Kidney epithelial cell (primary cell): ENCODE measurements at regions not wholly inside any gene's neighbourhood (a gene's known extent, or its start where the extent isn't known, plus 50 kb on each side); places are given as distances from the start of the nearest gene placed in this dataset.

Experiments
- DNase-seq: peaks from one replicate; pipeline ENCODE4 v3.0.0-alpha.2; 2010; ENCODE audit warnings: low read depth
- H3K27me3 ChIP-seq: 2 replicates; pipeline ENCODE4 v1.6.0; 2011; ENCODE audit warnings: low read length; ENCODE audit not compliant: control insufficient read depth, insufficient read depth
- H3K36me3 ChIP-seq: 2 replicates; pipeline ENCODE4 v1.5.1; 2011; ENCODE audit warnings: low read length; ENCODE audit not compliant: control insufficient read depth, insufficient read depth
- H3K4me3 ChIP-seq: 2 replicates; pipeline ENCODE4 v1.5.1; 2011; ENCODE audit warnings: low read depth, mild to moderate bottlenecking, control low read depth, low read length
- CTCF ChIP-seq: IDR thresholded peaks from 2 replicates; pipeline ENCODE4 v1.5.1; 2011; ENCODE audit warnings: mild to moderate bottlenecking, moderate library complexity, low read length, control low read depth, inconsistent platforms; ENCODE audit not compliant: insufficient read depth, poor library complexity, severe bottlenecking

GRCh38 chr2:10246370-10246769 lies 56.3 kb upstream of the HPCAL1 start:
- DNase-seq, result no peak
- no peak for TF ChIP-seq CTCF
- no peaks in the 10 kb centered on the region for H3K36me3 ChIP-seq

GRCh38 chr2:10246831-10247230 lies 55.9 kb upstream of the HPCAL1 start:
- H3K36me3 ChIP-seq, result no peaks in the 10 kb centered on the region
- H3K4me3 ChIP-seq, result no peak overlapping the region
- TF ChIP-seq CTCF, result no peak
- peaks cover 5% of the 10 kb centered on the region for H3K27me3 ChIP-seq
- DNase-seq, result no peak

More at GRCh38 chr2:10246370-10246769, 56.3 kb upstream of the HPCAL1 start:
- Histone ChIP-seq H3K27me3 (peaks cover 5% of the 10 kb centered on the region), H3K4me3 (no peak overlapping the region)

DNA sequence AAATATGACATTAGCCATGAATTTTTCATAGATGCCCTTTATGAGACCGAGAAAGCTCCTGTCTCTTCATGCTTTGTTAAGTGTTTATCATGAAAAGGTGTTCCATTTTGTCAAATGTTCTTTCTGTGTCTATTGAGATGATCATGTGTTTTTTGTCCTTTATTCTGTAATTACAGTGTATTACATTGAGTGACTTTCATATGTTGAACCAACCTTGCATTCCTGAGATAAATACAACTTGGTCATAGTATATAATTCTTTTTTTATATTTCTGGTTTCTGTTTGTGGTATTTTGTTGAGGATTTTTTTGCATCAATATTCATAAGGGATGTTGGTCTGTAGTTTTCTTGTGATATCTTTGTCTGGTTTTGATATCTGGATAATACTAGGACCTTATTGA lies 52.9 kb upstream of the HPCAL1 start:
- no peak for DNase-seq
- H3K27me3 ChIP-seq, result peaks cover 3% of the 10 kb centered on the region
- no peak overlapping the region for H3K4me3 ChIP-seq
- H3K36me3 ChIP-seq, result no peaks in the 10 kb centered on the region
- no peak for TF ChIP-seq CTCF

GRCh38 chr2:10252224-10252623 lies 50.5 kb upstream of the HPCAL1 start:
- H3K27me3 ChIP-seq, result peaks cover 4% of the 10 kb centered on the region
- no peak overlapping the region for H3K4me3 ChIP-seq
- DNase-seq, result no peak
- TF ChIP-seq CTCF, result no peak
- no peaks in the 10 kb centered on the region for H3K36me3 ChIP-seq

DNA sequence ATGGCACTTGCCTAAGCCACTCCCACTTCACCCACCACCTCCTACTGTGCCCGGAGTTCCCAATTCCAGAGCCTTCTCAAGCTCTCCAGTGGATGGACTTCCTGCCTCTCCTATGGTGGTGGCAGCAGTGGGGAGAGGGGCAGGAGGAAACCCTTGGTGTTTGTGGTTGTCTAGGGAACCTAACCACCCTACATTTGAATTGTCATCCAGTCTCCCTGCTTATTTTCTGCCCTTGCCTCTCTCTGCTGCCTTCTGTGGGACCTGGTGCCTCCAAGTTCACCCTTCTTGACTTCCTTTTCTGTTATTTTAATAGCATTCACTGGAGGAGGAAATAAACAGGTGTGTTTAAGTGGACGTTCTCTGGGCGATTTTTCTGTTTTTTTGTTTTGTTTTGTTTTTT lies 50.0 kb upstream of the HPCAL1 start:
- DNase-seq, result no peak
- H3K4me3 ChIP-seq, result no peak overlapping the region
- H3K36me3 ChIP-seq, result no peaks in the 10 kb centered on the region
- TF ChIP-seq CTCF, result no peak
- peaks cover 6% of the 10 kb centered on the region for H3K27me3 ChIP-seq
